ENCODE measurements at regions not wholly inside any gene's neighbourhood (a gene's known extent, or its start where the extent isn't known, plus 50 kb on each side); places are given as distances from the start of the nearest gene placed in this dataset.

DNA sequence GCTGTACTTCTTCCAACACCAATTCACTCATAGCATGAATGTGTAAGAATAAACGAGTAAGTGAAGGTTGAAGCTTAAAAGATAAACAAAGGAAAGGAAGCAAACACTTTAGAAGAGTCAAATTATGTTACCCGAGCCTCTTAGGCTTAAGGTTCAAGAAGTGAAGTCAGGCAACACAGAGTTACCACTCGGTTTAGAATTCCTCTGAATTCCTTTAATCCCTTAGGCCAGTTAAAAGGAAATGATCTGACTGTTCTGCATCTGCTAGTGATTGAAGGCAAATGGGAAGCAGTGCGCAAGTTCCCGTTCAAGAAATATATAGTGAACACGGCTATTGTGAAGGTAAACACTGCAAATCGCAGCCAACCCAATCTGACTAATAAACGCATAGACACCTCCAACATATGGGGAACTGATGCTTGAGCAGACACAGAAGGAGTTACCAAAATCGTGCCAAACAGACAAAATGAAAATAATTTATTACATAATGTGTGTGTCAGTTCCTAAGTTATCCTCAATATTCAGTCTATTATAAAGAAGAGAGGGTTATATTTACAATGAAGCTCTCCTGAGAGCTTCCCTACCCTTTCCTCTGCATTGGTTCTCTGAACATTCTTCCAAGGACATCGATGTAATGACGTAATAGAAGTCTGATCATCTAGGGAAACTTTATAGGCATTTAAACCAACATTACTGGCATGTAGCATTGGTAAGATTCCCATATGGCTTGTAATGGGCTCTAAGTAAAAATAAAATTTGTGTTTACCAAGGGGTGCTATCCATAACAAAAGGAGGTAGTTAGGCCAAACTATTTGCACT is 837.1 kb upstream of the ZNF608 start:
- DNase-seq: no peak

DNA sequence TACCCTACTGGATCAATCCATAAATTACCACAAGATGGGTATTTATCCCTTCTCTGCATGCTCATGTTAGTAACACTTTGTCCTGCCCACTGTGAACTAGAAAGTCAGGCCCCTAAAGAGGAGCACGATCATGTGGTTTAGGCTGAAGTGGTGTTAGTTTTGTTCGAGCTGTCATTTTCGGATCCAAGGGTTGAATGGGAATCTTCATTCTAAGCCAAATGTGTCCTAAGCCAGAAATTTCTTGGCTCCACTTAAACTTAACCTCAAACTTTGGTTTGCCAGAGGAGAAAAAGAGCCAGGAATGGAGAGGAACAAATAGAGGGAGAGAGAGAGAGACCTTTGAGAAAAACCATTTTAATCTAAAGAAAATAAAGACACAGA is 837.7 kb upstream of the ZNF608 start:
- DNase-seq: no peak

DNA sequence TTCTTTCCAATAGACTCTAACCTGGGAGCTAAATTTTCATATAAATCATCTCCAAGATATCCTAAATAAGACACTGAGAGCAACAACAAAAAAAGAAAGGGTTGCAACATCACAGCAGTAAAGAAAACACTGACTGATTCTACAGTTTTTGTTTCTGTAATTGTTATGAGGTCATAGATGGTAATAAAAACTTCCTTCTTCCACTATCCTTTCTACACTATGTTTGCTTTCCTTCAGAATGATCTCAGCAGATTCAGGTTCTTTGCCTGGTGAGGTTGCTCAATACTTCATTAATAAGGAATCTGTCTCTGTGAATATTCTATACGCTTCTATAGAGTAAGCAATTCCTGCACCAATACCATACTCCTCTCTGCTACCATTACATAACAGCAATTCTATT is 835.6 kb upstream of the GRAMD2B start:
- no peak for DNase-seq

DNA sequence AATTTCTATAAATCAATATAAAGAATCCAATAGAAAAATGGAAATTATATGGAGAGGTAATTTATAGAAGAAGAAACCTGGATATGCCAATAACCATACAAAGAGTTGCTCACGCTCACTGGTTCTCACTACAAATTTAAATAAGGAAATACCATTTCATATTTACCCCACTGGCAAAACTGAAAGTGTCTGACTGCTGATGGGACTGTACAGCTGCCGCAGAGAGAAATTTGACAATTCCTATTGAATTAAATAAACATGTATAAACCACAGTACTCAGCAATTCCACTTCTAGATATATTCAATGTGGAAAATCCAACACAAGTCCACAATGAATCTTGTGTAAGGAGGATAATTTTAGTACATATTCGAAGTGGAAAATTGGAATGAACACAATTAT is 830.4 kb upstream of the GRAMD2B start:
- DNase-seq: no peak

DNA sequence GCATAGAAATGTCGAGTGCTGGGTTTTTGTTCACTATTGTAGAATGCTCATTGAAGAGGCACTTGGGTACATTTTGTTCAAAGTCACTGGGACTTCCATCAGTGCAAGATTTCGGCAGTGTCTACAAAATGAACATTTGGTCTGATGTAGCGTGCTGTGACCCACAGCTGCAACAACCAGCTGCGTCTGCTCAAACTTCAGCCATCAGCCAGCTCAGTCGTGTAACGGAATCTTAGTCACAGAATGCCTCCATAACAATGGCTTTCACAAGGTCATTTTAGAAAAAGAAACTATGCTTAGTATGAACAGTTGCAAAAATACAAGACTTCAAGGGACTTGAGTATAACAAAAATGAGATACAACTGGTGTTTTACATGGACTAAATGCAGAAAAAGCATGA is 828.1 kb upstream of the GRAMD2B start:
- no peak for DNase-seq

DNA sequence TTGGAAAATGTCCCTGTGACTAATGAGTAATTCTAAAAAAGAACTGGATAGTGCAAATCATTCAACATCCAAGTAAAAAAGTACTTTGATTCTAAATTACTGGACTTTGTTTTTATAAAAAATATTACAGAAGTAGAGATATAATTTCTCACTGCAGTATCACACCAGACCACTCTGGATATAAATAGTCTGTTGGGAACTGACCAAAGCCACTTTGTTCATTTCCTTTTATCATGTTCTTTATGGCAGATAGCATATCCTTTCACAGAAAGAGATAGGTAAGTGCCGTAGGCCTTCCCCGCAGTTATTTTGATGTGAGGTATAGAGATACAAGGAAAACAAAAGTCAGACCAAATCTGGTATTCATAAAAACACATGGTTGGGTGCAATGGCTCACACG is 827.4 kb upstream of the GRAMD2B start:
- DNase-seq: no peak

DNA sequence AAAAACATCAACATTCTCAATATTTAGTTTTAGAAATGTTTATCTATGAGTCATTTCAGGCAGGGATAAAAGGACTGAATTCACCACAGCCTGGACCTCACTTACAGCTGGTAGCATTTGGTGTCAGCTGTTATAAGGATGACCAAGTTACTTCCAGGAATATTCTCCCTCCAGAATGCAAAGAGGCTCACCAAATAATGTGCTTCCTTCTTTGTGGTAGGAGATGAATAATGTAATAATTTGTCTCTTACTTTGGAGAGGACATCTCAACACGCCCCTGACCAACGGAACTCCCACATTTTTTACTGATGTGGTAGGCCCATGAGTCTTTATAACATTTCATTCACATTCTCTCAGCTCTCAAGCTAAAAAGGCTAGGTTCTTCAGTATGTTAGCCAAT is 825.9 kb upstream of the GRAMD2B start:
- no peak for DNase-seq

DNA sequence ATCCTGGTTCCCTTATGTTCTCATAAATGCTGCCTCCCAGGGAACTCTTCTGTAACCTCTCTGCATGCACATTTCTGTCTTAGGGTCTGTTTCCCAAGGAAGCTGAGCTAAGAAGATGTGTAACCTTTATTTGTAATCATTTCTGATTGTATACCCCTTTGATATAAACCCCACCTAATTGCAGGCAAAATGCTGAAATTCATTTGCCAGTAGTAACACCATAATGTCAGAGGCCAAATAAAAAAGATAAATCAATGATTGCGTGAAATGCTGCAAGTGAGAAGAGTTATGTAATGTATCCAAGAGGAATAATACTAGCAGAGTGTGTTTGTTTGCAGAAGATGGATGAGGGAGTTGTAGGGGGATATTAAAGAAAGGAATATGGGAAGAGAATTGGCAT is 822.6 kb upstream of the GRAMD2B start:
- no peak for DNase-seq

DNA sequence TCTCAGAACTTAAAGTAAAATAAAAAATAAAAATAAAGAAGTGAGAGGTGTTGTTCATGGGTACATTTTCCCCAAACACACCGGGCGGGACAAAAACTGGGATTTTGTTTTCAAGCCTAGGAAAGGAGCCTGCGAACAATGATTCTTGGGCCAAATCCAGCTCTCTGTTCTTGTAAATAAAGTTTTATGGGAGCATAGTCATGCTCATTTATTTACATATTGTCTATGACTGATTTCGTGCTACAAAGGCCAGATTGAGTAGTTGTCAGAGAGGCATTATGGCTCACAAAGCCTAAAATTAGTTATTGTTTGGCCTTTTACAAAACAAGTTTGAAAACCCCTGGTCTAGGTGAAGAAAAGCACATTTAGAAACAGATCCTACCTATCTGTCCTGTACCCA is 821.0 kb upstream of the GRAMD2B start:
- no peak for DNase-seq

DNA sequence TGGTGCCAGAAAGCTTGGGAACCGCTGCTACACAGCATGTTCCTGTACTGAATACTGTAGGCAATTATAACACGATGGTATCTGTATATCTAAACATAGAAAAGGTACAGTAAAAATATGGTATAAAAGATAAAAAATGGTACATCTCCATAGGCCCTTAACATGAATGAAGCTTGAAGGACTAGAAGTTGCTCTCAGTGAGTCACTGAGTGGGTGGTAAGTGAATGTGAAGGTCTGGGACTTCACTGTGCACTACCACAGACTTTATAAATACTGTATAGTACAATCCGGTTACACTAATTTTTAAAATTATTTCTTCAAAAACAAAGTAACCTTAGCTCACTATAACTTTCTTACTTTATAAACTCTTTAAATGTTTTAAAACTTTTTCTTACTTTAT is 819.9 kb upstream of the GRAMD2B start:
- DNase-seq: no peak

DNA sequence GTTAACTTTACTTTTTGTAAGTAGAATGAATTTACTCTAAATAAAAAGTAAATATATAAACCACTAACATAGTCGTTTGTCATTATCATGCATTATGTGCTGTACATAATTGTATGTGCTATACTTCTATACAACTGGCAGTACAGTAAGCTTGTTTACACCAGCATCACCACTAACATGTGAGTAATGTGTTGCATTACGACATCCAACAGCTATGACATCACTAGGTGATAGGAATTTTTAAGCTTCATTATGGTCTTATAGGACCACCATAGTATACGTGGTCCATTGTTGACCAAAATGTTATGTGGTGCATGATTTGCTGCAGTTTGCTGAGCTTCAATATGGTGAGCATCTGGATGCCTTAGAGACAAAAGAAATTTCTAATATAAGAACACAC is 819.1 kb upstream of the GRAMD2B start:
- no peak for DNase-seq

DNA sequence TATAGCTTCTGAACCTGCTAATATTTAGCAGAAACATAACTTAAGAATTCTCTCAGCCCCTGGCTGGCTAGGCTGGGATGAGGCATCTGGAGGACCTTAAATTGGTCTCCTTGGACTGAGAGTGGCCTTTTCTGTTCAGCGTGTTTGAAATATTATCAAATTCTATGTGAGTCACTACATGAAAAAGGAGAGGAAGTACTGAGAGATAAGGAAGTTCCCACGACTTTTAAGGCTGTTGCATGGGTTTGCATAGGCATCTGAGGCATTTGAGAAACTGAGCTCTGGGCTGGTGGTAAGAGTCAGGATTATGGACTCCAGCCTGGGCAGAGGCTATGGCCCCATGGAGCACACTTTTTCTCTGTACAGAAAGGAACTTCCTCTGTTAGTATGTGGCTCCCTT is 816.2 kb upstream of the GRAMD2B start:
- DNase-seq: no peak

DNA sequence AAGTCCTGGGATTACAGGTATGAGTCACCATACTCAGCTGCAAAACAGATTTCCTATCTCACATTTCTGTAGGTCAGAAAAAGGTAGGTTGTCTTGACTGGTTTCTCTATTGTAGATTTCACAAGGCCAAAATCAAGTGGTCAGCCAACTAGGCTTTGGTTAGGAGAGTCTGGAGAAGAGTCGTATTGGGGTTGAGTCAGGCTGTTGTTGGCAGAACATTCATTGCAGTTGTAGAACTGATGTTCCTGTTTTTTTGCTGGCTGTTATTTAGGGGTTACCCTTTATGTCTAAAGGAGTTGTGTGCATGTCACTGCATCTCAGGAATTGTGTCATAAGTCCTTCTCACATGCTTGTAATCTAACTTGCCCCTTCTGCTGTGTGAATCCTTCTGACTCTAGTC is 814.2 kb upstream of the GRAMD2B start:
- no peak for DNase-seq

DNA sequence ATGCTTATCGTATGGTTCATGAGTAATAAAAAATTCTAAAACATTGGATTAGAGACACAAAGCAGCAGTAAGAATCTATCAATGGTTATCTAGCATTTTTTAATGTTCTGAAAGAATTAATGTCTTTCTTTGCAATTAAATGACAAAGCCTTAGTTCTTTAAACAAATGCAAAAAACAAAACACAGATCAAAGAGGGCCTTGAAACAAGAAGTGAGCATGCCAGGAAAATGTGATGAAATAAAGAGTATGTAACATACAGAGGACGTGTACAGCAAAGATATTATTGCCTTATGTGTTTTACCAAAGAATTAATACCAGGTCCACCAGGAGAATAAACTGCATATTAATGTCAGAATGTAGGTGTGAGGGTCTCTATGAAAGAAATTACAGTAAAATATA is 812.3 kb upstream of the GRAMD2B start:
- no peak for DNase-seq

DNA sequence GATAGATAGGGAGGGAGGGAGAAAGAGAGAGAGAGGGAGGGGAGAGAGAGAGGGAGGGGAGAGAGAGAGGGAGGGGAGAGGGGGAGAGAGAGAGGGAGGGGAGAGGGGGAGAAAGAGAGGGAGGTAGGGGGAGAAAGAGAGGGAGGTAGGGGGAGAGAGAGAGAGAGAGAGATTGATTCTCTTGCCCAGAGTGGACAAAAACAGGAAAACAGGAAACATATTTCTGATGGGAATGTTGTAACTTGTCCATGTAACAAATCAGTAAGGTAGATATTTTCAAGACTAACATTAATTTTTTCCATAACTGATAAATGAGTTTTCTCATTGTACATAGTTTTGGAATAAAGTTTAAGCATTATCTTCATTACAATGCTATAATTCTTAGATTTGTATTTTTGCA is 811.7 kb upstream of the GRAMD2B start:
- DNase-seq: no peak

DNA sequence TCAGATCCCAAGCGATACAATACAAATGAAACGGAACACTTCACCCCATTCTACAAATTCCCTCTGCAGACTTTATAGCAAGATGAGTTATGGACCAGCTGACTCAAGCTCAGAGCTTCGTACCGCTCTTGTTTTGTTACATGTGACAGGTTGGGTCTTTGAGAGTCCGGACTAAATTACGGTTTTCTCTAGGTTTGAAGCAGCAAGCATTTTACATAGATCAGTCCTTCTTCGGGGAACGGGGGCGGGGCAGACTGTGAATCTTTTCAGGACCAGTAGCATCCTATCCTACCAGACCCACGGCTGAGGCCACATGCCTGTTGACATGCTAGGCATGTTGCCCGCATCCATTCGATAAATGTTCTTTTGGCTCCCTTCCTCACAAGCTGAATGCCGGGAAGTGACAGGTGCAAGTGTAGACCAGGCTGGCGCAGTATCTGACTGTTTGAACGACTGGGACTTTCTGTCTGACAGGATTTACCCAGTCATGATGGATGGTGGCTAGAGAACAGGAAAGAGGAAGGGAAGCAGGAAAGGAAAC is 811.0 kb upstream of the GRAMD2B start:
- no peak for DNase-seq

DNA sequence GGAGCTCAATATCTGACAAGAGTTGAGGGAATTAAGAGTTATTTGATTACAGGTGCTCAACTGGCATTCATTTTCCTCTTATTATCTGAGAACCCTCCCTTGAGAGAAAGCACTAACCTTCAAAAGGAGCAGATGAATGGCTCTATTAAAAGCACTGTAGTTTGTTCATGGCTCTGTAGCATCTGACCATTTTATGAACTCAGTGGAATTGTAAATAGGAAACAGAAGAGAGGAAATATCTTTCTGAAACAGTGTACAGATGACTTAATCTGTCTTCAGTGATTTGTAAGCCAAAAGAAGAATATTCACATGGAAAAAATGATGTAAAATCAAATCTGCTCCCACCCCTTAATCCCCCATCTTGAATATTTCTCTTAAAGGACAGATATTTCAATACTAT is 810.4 kb upstream of the GRAMD2B start:
- DNase-seq: no peak

DNA sequence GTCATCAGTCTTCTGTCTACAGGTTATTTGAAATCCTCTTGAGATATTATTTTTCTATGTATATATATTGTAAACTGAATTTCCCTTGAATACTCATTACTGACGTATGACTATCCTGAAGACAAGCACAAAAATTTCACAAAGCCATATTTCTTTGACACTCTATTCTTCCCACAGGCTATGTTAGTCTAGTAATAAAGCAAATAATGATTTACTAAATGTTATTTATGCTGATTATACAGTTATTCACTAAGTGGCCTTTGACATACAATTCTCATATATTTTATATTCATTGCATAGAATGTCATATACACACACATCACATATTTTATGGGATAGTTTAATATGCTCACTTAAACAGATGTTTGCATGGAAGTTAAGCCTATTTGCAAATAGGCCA is 793.0 kb upstream of the GRAMD2B start:
- DNase-seq: no peak

DNA sequence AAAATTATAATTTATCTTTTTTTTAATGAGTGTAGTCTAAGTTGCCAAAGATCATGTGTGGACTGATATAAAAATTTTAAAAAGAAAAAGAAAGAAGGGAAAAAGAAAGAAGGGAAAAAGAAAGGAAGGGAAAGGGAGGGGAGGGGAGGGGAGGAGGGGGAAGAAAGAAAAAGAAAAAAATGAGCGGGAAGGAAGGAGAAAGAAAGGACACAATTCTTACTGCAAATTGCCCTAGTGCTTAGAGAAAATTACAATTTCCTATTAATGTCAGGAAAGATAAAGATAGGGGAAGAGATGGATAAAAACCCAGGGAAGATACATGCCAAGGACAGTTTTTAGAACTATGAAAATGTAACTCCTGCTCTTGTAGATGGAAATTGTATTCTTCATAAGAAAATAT is 789.7 kb upstream of the GRAMD2B start:
- DNase-seq: no peak

DNA sequence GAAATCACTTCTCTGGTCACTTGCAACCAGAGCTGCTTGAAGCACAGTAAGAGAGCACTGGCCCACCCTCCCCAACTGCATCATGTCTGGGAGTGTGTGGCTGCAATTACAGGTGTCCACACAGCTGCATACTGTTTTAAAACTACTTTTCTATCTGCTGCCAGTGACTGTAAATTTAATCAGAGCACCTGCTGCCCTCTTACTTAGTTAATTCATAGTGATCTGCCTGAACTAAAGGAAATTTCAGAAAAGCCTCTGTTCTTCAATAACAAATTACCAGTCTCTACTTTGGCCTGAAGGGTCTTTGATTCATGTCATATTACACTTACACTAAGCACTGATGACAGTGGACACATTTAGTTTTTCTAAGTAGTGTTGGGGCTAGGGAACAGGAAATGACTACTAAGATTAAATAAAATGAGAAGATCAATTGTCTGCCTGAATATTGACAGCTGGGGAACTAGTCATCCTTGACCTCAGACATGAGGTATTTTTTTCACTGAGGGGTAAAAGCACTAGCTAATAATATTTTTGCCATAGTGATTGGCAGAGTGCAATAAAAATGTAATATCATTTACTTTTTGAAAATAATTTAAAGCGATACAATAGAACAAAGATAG is 788.9 kb upstream of the GRAMD2B start:
- DNase-seq: no peak

DNA sequence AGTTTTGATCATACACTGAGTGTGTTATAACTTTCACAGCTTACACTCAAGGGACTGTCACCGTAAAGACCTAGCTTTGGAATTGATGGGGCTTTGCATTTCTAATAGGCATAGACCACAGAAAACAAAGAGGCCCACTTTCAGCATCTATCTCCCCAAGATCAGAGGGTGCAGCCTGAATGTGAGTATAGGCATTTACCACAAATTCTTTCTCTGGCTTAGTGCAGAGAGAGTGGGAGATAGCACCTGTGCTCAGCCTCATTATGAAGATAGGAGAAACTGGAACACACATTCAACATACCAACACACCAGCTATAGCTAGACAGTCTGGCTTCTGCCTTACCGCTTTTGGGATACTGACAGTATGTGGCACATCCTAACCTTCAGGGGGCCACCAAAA is 783.4 kb upstream of the GRAMD2B start:
- DNase-seq: no peak

DNA sequence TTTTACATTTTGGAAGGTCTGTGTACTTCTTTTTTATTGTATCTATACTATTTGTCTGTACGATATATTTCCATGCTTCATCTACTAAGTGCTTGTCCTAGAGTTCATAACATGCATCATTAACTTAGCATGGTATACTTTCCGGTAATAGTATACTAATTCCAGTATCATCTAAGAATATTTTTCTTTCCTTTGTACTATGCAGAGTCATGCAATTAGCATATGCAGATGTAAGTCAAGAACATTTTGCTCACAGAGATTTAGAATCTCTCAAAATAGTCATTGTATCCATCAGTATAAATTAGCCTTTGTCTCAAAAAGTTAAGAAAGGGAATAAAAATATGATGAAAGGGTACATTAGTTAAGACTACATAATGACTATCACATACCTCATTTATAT is 770.4 kb upstream of the GRAMD2B start:
- no peak for DNase-seq

DNA sequence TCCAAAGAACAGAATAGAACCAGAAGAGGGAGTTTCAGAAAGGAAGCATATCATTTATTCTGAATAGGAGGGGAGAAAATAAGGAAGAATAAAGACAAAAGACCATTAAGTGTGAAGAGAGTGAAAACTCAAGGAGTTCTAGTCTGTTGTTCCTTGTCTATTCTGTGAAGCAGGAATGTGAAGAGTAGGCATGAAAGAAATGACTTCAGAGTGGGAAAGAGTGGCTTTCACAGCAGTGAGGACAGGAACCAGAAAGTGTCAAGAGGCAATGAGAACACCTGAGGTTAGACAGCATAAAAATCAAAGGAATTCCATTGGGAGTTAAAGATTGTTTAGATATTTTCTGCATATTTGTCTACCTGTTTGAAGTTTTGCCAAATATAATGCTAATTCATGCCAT is 768.8 kb upstream of the GRAMD2B start:
- DNase-seq: no peak

DNA sequence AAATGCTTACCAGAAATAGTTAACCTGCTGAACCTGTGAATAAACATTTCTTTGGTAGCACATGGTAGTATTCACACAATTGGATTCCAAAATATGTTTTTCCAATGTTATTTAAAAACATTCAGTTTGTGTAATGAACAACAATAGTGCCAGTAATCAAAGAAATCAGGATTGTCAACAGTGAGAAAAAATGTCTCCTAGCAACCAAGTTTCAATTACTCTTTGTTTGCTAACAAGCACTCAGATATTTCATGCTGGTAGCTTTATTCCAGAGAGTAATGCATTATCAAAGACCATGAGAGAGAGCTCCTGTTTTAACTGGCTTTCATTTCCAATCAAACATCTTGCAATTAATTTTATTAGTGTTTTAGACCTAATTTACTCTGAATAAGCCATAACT is 768.1 kb upstream of the GRAMD2B start:
- no peak for DNase-seq

DNA sequence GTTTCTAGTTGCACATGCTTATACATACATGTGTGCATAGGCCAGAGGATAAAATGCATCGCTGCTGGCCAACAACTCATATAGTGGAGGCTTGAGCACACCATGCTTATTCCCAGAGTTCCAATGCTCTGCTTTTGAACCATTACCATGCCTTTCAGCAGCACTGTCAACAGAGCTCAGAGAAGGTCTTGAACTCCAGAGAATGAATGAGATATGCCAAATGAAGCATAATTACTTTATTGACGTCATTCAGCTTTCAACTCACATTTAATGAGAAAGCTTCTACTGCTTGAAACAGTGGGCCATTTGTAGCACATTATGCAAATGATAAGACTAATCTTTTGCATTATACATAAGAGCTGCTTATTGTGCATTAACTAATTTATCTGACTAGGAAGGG is 765.3 kb upstream of the GRAMD2B start:
- no peak for DNase-seq
